GF-D8 (cell line): ENCODE measurements at regions not wholly inside any gene's neighbourhood (a gene's known extent, or its start where the extent isn't known, plus 50 kb on each side); places are given as distances from the start of the nearest gene placed in this dataset.

Source experiments
- DNase-seq: peaks from one replicate; lab custom pipeline; 2025; lab: John Stamatoyannopoulos, UW

GRCh38 chr20:40161391-40161790, 527.6 kb downstream of the MAFB start:
- no peak for DNase-seq

GRCh38 chr20:40160097-40160550, 528.9 kb downstream of the MAFB start:
- DNase-seq: no peak

GRCh38 chr20:40159276-40159675, 529.8 kb downstream of the MAFB start:
- no peak for DNase-seq

DNA sequence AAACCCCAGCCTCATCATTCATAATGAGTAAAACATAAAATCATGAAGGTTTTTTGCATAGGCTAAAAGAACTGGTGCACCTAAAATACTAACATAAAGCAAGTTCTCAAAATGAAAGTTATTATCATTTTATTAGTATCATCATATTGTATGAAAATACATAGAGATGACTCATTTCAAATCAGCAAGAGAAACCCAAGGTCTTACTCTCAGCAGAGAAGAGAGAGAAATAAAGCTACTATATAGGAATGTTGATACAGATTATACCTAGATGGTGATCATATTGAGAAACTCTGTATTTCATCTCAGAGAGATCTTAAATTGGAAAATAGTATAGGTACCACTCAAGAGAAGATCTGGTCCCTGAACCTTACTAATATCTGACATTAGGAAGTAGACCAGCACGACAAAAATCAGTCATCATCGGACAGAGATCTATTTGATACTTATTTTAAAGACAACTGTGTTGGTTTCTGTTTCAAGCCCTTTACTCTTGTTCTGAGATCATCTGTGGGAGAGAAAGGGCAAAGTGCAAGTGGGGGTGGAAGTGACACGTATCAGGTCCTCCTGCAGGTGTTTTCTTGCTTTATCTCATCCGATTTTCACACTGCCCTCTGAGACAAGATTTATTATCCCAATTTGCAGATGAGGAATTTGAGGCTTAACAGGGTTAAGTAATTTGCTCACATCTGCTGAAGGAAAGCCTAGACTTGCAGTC, 532.3 kb downstream of the MAFB start:
- no peak for DNase-seq

DNA sequence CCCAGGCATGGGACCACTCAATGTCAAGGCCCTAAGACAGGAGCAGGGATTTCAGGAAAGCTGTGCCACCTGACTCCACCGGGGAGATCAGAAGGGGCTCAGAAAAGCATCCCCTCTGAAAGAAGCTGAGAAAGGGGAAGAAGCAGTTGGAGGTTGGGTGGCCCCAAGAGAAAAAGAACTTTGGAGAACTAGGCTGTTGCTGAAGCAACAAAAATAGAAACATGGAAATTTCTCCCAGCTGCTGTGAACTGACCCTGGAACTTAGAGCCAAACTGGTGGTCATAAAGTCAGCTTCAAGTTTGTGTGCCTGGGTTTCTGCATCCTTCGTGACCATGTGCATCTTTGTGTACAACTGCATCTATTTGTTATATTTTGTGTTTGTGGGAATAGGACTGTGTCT, 534.5 kb downstream of the MAFB start:
- no peak for DNase-seq

DNA sequence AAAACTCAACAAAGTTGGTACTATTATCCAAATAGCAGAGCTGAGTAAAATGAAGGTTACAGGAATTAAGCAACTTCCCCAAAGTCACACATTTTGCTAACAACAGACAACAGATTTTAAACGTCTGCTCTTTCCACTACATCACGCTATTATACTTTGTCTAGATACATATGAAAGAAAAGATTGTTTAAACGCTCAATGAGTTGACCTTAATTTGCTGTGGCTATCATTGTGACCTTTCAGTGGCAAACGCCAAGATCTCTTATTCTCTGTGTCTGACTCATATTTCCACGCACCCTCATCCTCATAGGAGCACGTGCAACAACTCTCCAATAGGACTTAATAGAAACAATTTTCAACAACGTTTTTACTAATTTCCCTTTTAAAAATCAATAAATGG, 540.1 kb downstream of the MAFB start:
- no peak for DNase-seq

- no peak for DNase-seq
These were observed 543.0 kb downstream of the MAFB start for GRCh38 chr20:40146071-40146470.

- no peak for DNase-seq
These were observed 544.5 kb downstream of the MAFB start for GRCh38 chr20:40144581-40144980.

DNA sequence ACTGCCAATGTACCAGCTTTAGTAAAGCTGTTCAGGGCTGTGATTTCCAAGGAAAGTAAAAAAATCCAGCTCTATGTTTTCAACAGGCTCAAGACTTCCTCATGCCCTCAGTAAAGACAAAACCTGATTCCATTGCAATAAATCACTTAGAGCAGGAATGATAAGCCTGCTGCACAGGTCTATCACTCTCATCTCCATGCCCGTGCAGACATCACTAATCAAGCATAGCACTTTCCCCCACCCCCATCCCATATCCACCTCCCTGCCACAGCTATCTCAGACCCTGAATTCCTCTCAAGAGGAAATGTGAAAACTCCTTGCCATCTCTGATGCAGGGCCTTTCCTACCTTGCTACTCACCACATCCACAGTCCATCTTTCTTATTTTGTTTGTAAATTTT, 554.9 kb downstream of the MAFB start:
- DNase-seq: no peak

DNA sequence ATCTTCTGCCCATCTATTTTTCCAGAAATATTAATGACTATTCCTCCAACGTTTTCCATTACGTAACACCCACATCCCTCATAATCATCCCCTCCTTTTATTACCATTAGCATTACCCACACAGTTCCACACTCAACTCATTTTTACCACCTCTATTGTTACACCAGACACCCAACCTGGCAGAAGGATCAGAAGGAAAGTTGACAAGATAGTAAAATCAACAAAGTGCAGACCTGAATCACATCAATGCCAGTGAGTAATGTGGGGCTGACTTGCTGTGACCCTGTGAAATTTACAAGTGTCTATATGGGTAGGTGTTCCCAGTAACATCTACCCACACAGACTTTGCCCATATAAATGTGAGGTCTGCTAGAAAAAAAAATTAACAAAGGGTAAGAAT, 568.2 kb downstream of the MAFB start:
- no peak for DNase-seq

DNA sequence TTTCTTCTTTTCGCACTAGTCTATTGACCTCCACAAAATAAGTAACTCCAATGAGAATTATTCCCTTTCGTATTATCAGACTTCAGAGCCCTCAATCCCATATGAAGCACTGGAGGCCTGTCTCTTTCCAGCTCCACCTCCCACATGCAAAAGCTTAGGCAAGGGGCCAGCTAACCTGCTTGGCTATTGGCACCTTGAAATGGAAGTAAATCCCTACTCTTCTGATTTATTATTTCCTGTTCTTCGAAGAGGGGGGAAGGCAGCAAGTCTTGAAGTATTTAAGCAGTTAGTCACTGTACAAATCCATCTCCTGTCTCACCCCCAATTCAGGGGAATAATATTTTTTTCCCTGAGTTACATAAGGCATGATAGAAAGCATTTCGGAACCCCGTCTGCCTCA, 577.8 kb downstream of the MAFB start:
- no peak for DNase-seq

DNA sequence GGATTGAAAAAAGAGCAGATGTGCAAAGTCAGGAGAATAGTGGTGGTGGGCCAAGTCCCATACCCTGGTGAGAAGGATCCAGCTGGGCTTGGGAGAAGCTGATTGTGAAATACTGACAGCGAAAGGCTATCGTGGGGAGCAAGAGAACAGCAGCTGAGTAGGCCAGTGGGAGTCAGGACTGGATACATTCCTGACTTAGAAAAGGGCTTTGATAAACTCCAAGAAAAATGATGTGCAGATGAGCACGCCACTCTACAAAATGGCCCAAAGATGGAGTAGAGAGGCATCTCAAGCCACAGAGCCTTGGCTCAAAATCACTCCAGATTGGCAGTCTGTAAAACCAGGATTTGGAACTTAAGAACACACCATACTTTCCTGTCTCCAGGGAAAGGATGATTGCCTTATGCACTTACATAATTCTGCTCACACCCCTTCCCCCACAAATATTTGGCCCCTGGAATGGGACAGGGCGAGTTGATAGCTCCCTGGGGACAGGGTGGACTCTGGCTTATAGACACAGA, 578.7 kb downstream of the MAFB start:
- no peak for DNase-seq

DNA sequence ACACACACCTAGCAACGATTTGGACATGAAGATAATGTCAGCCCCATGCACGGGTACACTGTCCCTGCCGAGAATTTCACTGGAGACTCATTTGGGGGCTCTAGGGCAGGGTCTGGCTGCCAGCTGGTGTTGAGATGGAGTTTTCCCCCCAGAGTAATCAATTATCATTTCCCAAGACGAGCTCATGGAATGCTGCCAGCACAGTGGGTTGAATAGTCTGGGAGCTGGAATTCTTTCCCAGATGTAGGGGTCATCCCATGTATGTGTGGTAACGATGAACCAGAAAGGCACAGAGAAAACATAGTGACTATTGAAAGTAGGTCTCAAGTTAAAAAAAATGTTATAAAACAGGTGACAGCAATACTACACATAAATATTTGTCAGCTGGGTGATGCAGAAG, 579.9 kb downstream of the MAFB start:
- DNase-seq: no peak

DNA sequence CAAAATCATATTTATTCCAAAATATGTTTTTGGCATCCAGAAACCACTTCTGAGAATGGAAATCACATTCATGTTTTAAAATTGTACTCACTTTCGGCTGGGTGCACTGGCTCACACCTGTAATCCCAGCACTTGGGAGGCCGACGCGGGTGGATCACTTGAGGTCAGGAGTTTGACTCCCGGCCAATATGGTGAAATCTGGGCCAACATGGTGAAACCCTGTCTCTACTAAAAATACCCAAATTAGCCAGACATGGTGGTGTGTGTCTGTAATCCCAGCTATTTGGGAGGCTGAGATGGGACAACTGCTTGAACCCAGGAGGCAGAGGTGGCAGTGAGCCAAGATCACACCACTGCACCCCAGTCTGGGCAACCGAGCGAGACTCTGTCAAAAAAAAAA, 580.7 kb downstream of the MAFB start:
- DNase-seq: no peak

DNA sequence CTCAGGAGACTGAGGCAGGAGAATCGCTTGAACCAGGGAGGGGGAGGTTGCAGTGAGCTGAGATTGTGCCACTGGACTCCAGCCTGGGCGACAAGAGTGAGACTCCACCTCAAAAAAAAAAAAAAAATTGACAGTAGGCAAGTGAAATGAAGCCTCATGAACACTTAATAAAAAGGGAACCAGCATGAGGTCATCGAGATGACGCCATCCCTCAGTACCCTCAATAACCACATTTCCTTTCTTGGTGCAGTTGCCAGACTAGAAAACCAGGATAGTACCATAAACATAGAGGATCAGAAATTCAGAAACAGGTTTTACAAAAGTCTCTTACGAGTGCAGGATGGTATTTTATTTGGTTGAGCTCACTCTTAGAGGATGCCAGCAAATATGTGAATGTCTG, 584.1 kb downstream of the MAFB start:
- DNase-seq: no peak

- no peak for DNase-seq
These were observed 585.6 kb downstream of the MAFB start for GRCh38 chr20:40103420-40103819.

- no peak for DNase-seq
These were observed 587.5 kb downstream of the MAFB start for GRCh38 chr20:40101560-40101959.

- no peak for DNase-seq
These were observed 588.8 kb downstream of the MAFB start for GRCh38 chr20:40100261-40100660.

DNA sequence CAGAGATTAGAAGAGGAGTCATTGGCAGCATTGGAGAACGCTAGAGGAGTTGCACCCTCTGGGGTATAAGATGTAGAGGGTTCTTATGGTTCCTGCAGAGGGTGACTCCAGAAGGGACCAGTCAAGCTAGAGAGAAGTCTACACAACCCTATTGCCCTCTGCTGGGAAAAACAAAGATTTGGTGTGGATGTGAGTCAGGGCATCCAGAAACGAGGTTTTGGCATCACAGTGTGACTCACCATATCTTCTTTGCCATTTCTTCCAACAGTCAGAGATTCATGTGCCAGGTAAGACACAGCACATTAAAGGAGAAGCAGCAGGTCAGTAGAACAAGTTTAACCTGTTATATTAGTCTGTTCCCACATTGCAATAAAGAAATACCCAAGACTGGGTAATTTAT, 598.8 kb downstream of the MAFB start:
- no peak for DNase-seq

- no peak for DNase-seq
These were observed 601.5 kb downstream of the MAFB start for GRCh38 chr20:40087496-40087895.

DNA sequence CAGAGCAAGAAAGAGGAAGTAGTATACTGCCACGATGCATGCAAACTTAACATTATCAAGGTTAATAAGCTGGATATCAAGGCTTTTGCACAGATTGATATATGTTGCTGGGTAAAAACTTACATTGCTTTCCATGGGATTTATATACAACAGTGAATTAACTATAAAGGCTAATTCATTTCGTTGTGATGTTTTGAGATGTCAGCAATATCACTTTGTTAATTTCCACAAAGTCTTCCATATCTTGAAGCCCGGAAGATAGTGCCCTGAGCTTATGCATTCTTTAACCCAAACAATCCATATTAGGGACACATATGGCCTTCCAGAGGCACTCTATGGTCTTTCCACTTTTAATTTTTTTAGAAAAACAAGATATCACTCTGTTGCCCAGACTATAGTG, 603.5 kb downstream of the MAFB start:
- DNase-seq: no peak

- DNase-seq: no peak
These were observed 606.6 kb downstream of the MAFB start for GRCh38 chr20:40082436-40082835.

DNA sequence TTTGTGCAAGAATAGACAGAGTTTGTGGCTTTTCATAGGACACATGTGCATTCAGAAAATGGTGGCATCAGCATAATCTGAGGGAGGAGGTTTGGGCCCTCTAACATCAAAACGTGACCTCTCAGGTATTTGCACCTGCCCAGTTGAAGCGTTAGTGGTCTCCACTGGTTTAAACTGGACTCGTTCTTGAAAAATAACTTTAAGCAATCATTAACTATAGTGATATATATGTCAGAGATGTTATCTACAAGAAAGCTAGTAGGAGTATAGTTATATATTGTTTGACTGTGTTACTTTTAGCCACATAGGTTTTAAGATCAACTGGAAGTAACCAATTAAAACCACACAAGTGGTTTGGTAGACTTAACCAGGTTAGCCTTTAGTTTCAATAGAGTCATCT, 607.4 kb downstream of the MAFB start:
- no peak for DNase-seq

- DNase-seq: no peak
These were observed 608.9 kb downstream of the MAFB start for GRCh38 chr20:40080041-40080652.
